HL-60/S4 (cell line): ENCODE measurements at regions not wholly inside any gene's neighbourhood (a gene's known extent, or its start where the extent isn't known, plus 50 kb on each side); places are given as distances from the start of the nearest gene placed in this dataset.
"Not testable (repeated sequence)": the region's sequence is repeated elsewhere in the genome, so short reads cannot be mapped to it uniquely, and the experiment has no call there.

ENCODE experiments used
- in situ Hi-C: fragments of 300-500 bp; cut with MboI; formaldehyde crosslinking; loops from 2 replicates; pipeline ENCODE4 v1.14.3; 2022; ENCODE audit warnings: low sequenced_read_pairs

DNA sequence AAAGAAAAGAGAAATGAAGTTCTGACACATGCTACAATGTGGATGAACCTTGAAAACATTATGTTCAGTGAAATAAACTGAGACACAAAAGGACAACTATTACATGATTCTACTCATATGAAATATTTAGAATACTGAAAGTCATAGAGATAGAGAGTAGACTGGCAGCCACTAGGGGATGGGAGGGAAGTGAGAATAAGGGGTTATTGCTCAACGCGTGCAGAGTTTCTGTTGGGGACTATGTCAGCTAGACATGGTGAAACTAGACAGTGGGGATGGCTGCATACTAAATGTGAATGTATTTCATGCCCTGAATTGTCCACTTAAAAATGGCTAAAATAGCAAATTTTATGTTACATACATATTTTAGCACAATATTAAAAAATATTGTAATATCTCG is 108.7 kb upstream of the ATL2 start:
- in situ Hi-C loops = no loop called here

DNA sequence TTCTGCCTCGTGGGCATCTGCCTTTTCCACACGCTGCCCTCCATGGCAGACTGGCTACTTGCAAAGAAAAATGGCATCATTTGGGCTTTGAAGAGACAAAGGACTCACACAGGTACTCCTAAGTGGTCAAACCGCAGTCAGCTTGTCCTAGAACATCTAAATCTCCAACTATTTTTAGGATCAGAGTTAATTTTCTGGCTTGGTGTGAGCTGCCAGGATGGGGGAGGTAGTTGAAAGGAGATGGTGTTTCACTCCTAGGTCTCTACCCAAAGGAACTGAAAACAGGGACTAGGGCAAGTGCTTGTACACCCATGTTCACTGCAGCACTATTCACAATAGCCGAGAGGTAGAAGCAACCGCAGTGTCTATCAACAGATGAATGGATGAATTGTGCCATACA is 107.9 kb upstream of the ATL2 start:
- in situ Hi-C loops = no loop called here

DNA sequence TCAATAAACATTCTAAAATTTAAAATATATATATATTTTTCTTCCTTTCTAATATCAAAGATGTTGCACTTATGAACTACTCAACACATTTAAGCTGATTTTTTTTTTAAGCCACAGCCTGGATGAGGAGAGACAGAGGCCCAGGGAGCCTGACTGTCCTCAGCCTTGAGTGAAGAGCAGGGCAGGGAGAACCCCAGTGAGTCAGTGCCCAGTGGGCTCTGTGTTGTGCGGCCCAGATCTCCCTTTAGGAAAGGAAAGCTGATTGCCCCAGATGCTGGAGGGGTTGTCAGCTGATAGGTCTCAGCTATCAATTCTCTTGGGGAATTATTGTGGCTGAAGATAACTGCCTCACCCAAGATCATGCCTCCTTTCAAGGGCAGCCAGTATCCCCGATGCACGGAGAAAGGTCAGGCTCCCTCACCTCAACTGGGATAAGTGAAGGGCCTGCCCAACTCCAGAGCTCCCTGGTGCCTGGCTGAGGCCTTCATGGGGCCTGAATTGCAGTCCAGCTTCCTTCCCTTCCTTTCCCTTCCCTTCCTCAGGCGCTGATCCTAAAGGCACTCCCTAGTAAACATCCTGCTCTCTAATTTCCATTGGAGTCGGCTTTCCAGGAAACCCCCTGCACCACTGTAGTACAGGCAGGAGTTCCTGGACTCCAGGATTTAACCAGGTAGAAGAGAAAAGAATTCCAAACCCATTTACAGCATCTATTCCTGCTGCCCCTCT is 106.9 kb upstream of the ATL2 start:
- in situ Hi-C loops = no loop called here

DNA sequence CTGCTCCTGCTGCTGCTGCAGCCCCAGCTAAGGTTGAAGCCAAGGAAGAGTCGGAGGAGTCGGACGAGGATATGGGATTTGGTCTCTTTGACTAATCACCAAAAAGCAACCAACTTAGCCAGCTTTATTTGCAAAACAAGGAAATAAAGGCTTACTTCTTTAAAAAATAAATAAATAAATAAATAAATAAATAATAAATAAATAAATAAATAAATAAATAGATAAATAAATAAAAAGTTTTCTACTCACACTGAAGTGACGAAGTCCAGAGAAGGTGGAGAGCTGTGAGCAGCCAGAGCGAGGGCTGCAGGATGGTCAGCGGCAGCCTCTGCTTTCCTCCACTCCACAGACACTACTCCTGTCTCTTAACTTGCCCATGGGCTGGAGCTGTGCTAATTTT is 105.6 kb upstream of the ATL2 start:
- in situ Hi-C loops = not testable (repeated sequence)

DNA sequence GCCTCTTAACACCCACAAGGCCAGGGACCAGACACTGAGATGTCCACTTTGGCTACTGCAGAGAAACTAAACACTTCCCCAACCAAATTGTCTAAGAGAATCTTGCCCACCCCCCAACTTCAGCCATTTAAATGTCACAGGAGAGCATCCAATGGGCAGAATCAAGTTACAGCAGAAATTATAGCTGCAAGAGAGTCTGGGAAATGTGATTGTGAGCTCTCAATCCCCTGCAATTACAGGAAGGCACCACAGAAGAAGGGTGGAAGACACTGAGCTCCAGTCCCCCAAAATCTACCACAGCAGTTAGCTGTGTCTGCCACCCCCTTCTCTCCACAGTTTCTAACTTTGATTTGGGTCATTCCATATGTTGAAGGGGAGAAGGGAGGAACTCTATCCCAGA is 103.5 kb upstream of the ATL2 start:
- in situ Hi-C loops = no loop called here

DNA sequence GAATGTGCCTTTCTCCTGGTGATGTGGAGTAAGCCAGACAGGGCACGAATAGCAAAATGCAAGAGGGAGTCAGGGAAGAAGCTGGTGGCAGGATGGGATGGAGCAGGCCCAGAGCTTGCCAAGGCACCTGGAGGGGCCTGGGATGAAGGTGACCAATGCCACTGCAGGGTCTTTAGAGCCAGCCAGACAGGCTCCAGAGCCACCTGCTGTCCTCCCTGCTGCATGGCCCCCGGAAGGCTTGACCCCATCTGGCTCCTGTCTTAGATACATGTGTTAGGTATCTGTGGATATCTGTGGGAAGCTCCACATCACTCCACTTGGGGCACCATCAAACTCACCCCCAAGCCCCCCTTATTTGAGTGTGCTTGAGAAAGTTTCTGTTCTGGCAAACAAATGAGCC is 99.9 kb upstream of the ATL2 start:
- in situ Hi-C loops = no loop called here

DNA sequence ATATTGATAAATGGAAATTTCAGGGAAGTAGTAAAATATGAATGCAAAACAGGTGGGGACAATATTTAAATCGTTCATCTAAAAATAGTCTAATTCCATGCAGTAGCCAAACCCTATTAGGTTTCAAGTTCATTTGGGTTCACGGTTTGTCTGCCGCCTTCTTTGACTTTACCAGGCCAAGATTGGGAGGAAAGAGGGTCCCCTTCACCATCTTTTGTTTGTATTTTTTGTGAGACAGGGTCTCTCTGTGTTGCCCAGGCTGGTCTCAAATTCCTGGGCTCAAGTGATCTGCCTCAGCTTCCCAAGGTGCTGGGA is 98.5 kb upstream of the ATL2 start:
- in situ Hi-C loops = no loop called here

DNA sequence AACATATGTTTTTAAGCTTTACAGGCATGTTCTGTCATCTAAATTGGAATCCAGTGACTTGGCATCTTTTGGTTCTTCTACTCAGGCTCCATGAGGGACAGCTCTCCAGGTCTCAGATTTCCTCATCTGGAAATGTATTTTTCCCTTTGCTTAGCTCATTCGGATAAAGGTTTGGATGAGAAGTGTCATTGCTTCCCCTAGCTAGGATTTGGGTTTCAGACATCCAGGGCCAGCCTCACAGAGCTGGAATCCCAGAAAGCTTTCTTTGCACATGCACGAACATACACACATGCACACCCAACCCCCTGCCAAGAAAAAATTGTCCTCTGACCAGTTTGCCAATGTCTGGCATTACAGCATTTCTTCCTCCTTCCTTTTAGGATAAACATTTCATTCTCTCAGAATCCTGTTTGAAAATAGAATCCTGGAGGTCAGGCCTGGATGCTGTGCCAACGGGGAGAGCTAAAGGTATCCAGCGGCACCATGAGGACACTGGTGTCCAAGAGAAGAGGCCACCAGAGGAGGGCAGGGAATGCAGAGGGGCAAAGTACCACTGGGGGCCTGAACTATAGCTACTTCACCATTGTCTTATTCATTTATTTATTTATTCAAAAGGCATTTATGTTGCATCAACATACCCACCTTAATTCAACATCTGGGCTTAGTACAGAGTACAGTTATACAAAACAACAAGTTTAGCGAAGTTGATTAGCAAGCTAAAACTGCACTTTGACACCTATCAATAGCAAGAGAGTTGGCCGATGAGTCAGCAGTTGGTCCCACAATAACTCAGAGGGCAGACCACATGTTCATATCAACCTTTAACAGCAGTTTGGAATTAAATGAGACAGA is 97.9 kb upstream of the ATL2 start:
- in situ Hi-C loops = no loop called here

DNA sequence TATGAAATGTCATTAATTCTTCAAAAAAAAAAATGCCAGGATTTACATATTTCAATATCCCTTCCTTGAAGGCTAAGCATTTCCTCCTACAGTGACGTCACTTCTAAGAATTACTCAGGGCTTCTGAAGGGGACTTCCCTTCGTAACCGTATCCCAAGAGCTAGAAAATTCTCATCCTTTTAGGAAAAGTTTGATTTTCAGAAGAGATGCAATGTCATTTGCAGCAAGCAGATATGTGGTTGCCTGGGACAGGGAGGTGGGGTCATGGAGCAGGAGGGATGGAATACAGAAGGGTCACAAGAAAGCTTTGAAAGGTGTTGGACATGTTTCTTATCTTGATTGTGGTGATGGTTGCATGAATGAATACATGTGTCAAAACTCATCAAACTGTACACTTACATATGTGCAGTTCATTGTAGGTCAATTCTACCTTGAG is 97.0 kb upstream of the ATL2 start:
- in situ Hi-C loops = no loop called here

DNA sequence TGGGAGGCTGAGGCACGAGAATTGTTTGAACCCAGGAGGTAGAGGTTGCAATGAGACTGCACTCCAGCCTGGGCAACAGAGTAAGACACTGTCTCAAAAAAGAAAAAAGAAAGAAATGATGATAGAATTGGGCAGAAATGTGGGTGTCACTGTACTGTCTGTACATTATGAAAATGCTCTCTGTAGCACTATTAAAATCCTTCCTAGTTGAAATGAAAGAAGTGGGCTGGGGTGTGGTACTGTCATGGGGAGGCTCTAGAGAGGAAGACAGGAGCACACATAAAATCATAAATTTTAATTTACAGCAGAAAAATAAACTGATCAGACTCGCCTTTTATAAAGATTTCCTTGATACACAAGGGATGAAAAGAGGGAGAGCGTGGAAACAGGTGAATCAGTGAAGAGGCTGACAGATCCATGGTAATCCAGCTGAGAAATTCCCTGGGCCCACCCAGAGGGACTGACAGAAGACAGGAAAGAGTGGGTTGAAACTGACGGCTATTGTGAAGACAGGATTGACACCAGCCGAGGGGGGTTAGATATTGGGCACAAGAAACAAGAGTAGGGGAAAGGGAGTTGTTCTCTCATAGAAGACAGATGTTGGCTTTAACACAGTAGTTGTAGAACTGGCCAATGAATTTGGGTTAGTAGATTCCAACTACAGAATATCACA is 96.4 kb upstream of the ATL2 start:
- in situ Hi-C loops = no loop called here

DNA sequence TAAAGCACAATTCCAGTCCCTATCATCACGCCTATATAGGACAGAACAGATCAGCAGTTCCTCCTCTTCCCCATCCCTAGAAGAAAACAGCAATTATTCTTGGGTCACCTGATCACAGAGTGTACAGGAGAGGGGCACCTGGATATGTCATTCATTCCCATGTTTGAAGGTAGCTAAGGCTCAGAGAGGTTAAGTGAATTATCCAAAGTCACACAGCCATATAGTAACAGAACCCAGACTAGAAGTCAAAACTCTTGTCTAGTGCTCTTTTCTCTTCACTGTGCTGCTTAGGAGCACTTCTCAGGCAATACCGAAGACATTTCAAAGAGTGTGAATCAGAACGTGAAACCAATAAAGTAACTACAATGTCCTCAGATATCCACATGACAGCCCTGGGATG is 93.0 kb upstream of the ATL2 start:
- in situ Hi-C loops = no loop called here

DNA sequence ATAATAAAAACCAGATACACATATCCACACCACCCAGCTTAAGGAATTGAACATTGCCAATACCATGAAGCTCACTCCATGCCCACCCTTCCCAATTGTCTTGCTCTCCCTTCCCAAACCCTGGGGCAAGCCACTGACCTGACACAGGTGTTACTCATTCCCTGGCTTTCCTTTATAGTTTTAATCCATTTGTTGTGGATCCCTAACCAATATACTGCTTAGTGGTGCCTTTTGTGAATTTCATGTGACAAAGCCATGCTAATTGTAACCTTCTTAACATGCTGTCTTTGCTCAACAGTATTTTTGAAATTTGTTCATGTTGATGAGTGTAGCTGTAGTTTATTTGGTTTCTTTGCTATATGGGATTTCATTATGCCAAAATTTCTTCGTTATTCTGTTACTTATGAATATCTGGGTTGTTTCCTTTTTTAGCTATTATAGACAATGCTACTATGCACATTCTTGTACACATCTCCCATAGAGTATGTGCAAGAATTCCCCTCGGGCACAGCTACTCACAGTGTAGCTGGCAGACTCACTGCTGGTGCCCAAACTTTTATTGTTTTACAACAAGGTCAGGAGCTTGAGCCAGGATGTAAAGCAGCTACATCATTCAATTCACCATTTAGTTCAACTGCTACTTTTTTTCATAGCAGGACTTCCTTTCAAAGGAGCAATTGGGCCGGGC is 90.8 kb upstream of the ATL2 start:
- in situ Hi-C loops = no loop called here

DNA sequence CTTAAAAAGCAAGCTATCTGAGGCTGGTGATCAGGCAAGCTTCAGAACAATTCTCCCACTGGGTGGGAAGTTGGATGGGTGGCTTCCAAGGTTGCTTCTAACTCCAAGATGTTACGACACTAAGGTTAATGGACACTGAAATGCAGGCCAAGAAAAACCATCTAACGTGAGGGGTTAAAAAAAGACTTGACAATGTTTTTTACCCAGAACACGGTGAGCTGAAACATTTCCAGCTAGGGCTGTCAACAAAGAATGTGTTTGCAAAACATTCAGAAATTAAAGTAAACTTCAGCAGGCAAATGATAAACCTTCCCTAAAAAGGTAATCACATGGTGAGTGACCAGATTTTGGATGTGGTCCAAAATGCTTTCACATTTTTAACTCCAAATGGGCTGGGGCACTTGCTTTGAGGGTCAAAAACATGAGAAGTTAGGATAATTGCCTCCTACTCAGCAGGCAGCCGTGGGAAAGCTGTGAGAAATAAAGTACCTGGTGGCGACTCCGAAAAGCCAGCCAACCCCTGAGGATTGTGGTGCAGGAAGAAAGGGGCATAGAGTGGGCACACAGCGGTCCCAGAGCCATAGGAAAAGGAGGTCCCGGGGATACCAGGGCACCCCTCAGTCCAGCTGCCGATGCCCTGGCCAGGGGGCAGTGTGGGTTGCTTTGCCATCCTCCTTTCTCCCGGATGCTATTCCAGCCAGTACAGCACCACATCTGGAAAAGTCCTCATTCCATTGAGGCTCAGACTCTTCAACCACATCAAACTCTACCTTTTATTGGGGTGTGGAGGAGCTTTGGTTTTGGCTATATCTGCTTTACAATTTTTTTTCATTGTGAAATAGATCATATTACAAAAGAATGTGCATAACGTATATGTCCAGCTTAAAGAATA is 90.0 kb upstream of the ATL2 start:
- in situ Hi-C loops = no loop called here

DNA sequence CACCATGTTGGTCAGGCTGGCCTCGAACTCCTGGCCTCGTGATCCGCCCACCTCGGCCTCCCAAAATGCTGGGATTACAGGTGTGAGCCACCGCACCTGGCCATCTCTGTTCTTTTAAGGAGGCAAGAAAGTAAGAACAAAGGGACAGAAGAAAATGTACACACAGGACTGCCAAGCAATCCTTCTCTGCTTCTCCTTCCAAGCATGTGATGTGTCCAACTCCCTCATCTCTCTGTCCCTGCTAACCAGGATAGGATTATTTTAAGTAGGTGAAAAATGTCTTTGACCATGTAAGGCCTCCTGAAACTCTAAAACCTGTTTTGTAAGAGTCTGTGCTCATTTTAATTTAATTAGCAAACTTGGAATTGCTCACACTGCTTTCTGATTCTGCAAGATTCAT is 89.3 kb upstream of the ATL2 start:
- in situ Hi-C loops = no loop called here

DNA sequence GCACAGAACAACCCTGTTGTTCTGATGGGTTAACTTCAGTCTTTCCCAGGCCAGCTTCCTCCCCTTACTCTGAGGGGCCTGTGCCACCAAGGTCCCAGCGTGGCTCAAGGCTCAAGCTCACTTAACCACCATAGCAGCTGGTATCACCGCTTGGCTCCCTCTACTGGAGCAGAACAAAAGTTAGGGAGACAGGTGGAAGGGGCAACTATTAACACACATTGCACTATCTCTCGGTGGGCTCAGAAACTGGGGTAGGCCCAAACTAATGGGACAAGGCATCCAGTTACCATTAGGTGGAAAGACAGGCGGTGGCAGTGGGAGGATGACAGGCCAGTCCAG is 88.7 kb upstream of the ATL2 start:
- in situ Hi-C loops = no loop called here

DNA sequence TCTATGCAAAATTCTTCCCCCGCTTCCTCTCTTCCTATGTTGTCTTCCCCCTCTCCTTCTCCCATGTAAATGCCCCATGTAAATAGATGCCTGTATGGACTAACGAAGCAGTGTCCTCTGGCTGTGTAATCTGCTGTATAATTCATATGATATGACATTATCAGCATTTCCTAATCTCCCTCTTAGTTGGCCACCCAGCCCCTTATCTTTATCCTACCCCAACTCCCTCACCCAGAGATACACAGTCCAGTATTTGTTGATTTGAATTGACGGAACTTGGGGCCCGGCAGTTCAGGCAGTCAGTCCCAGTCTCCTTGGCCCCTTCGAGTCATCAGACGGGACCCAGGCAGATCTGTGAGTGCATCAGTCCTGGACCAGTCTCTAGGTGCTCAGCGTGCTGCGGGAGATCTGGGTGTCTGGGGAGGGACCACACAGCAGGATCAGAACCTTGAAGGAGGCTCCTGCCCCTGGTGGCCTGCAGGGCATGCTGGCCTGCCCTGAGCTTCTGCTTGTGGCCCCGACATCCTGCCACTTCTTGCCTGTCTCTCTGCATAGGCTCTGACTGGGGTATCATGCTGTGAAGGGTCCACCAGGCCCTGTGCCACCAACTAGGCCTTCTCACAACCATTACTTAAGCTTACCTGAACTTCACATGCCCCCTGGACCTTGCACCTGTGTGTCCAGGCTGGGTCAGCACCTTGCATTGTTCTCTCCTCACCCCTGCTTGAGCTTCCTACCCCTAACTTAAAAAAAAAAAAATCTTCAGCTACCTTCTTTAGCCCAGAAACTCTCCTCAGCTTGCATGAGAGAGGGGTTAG is 88.1 kb upstream of the ATL2 start:
- in situ Hi-C loops = no loop called here

DNA sequence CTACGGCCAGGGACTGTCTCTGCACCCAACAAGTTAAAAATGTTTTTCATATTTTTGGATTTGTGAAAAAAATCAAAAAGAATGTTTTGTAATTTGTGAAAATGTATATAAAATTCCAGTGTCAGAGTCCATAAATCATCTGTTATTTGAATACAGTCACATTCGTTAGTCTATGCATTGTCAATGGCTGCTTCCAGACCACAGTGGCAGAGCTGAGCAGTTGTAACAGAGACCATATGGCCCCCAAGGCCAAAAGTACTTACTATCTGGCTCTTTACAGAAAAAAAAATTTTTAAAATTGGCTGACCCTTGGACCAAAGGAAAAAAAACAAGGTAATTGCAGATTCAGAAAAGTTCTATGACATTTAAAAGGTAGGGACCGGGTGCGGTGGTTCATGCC is 86.7 kb upstream of the ATL2 start:
- in situ Hi-C loops = no loop called here

DNA sequence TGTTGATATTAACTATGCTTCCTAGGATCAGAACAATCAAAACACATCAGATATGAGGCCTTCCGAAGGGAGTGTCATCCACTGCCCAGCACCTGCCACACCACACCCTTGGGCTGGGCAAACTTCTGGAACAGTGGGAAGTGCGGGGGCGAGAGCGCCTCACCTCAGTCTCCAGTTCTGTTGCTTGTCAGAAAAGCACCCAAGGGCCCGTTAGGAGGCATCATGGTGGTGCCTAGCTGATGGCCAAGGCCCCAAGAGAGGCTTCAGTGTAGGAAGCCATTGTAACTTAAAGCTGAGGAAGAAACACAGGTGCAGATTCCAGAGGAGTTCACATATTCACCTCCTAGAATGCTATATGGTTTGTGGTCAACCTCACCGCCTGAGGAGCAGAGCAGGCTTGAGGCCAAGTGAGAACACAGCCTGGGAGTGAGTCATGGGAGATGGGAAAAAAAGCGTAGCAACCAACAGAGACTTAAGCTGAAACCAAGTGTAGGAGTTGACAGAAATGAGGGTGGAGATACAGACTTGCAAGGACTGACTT is 85.1 kb upstream of the ATL2 start:
- in situ Hi-C loops = no loop called here

DNA sequence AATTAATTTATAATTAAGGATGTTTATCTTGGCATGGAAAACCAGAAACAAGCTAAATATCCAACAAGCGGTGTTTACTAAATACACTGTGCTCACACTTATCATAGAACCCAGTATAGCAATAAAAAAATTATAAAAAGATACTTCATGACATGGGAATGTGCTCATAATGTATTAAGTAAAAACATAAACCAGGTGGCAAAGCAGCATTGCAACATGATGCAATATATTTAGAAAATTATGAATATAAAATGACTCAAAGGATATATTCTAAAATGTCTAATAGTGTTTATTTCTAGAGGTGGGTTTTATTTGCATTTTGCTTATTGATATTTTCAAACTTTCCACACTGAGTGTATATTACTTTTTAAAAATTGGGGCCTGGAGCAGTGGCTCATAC is 84.4 kb upstream of the ATL2 start:
- in situ Hi-C loops = no loop called here

DNA sequence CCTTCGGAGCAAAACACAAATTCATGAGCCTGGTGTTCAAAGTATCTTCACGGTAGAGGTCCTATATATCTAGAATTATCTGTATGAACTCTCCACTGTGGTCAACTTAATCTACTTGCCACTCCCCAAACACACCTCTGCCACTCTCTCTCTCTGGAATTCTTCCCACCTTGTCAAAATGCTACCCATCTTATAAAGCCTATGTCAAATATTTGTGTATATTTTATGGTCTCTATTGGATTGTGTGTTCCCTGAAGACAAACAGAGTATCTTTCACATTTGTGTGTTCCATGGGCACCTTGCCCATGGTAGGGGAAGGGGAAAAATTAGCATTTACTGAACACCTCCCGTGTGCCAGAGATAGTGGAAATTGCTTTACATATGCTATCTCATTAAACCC is 83.2 kb upstream of the ATL2 start:
- in situ Hi-C loops = no loop called here
